ENCODE measurements at regions not wholly inside any gene's neighbourhood (a gene's known extent, or its start where the extent isn't known, plus 50 kb on each side); places are given as distances from the start of the nearest gene placed in this dataset.

- DNase-seq (ENCODE audit: low read depth): no peak
- no peak for TF ChIP-seq CTCF (IDR thresholded peaks at IDR 0.05; ENCODE audit: insufficient read depth, low read depth, low read length, missing control alignments)
- H3K4me3 ChIP-seq (ENCODE audit: low read length): no peak overlapping the region
These were observed 311.7 kb upstream of the CTSO start for GRCh38 chr4:156265407-156265806.

GRCh38 chr4:156261230-156261629, 307.6 kb upstream of the CTSO start:
- TF ChIP-seq CTCF (IDR thresholded peaks at IDR 0.05; ENCODE audit: insufficient read depth, low read depth, low read length, missing control alignments): no peak
- peak; percentile 78 for DNase-seq (ENCODE audit: low read depth)
- no peak overlapping the region for H3K4me3 ChIP-seq (ENCODE audit: low read length)

- no peak for TF ChIP-seq CTCF (IDR thresholded peaks at IDR 0.05; ENCODE audit: insufficient read depth, low read depth, low read length, missing control alignments)
- H3K4me3 ChIP-seq (ENCODE audit: low read length): no peak overlapping the region
- no peak for DNase-seq (ENCODE audit: low read depth)
These were observed 301.8 kb upstream of the CTSO start for GRCh38 chr4:156255230-156256007.

- no peak for DNase-seq (ENCODE audit: low read depth)
- no peak overlapping the region for H3K4me3 ChIP-seq (ENCODE audit: low read length)
- no peak for TF ChIP-seq CTCF (IDR thresholded peaks at IDR 0.05; ENCODE audit: insufficient read depth, low read depth, low read length, missing control alignments)
These were observed 298.8 kb upstream of the CTSO start for GRCh38 chr4:156252358-156252921.

GRCh38 chr4:156251373-156252065, 297.9 kb upstream of the CTSO start:
- no peak overlapping the region for H3K4me3 ChIP-seq (ENCODE audit: low read length)
- TF ChIP-seq CTCF (IDR thresholded peaks at IDR 0.05; ENCODE audit: insufficient read depth, low read depth, low read length, missing control alignments): no peak
- no peak for DNase-seq (ENCODE audit: low read depth)

GRCh38 chr4:156248917-156249316, 295.3 kb upstream of the CTSO start:
- no peak for TF ChIP-seq CTCF (IDR thresholded peaks at IDR 0.05; ENCODE audit: insufficient read depth, low read depth, low read length, missing control alignments)
- peak; percentile 57 for DNase-seq (ENCODE audit: low read depth)
- no peak overlapping the region for H3K4me3 ChIP-seq (ENCODE audit: low read length)

Measured in epithelial cell of esophagus (primary cell).